ENCODE measurements at regions not wholly inside any gene's neighbourhood (a gene's known extent, or its start where the extent isn't known, plus 50 kb on each side); places are given as distances from the start of the nearest gene placed in this dataset.
"Not testable (repeated sequence)": the region's sequence is repeated elsewhere in the genome, so short reads cannot be mapped to it uniquely, and the experiment has no call there.

- no peak for DNase-seq (ENCODE audit: low spot score)
- H3K27ac ChIP-seq = no peak overlapping the region
- TF ChIP-seq CTCF (conservative IDR thresholded peaks at IDR 0.05; ENCODE audit: low read depth) = no peak
- ChIA-PET CTCF (no interaction called here), POLR2A (ENCODE audit: low non-redundant PET) (no interaction called here)
These were observed 170.6 kb upstream of the SOX6 start for GRCh38 chr11:16526947-16527346.

DNA sequence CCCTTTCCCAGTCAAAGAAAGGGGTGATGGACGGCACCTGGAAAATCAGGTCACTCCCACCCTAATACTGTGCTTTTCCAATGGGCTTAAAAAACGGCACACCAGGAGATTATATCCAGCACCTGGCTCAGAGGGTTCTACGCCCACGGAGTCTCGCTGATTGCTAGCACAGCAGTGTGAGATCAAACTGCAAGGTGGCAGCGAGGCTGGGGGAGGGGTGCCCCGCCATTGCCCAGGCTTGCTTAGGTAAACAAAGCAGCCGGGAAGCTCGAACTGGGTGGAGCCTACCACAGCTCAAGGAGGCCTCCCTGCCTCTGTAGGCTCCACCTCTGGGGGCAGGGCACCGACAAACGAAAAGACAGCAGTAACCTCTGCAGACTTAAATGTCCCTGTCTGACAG lies 164.4 kb upstream of the SOX6 start:
- DNase-seq (ENCODE audit: low spot score); POLR2A ChIA-PET (ENCODE audit: low non-redundant PET); CTCF ChIA-PET; H3K27ac ChIP-seq: not testable (repeated sequence)

DNA sequence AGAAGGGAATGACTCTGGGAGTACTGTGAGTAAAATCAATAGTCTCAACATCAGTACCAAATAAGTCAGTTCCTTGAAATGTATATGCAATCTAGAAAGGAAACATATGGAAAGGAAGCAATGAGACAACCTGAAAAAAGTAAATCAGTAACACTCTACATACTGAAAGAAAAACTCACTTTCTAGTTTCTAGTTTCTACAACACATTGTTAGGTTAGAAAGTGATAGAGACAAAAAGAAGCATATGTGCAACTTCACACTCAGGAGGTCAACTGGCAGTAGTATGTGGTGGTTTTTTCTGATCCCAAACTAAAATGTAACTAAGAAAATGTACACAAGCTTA lies 156.5 kb upstream of the SOX6 start:
- ChIA-PET POLR2A (ENCODE audit: low non-redundant PET) (no interaction called here), CTCF (no interaction called here)
- no peak for TF ChIP-seq CTCF (conservative IDR thresholded peaks at IDR 0.05; ENCODE audit: low read depth)
- no peak for DNase-seq (ENCODE audit: low spot score)
- H3K27ac ChIP-seq = no peak overlapping the region

GRCh38 chr11:16512198-16512898 lies 156.0 kb upstream of the SOX6 start:
- CTCF ChIA-PET = no interaction called here
- DNase-seq (ENCODE audit: low spot score) = no peak
- no peak overlapping the region for H3K27ac ChIP-seq
- POLR2A ChIA-PET (ENCODE audit: low non-redundant PET) = no interaction called here
- TF ChIP-seq CTCF (conservative IDR thresholded peaks at IDR 0.05; ENCODE audit: low read depth) = no peak

GRCh38 chr11:16511116-16512114 lies 155.1 kb upstream of the SOX6 start:
- no peak for TF ChIP-seq CTCF (conservative IDR thresholded peaks at IDR 0.05; ENCODE audit: low read depth)
- CTCF ChIA-PET = interaction anchor here (0.6 kb wide), 1 partner anchor 96 kb away, joined by 4 read pairs; no protein-coding TSS in a partner anchor
- DNase-seq (ENCODE audit: low spot score) = peak; percentile 46
- no peak overlapping the region for H3K27ac ChIP-seq
- POLR2A ChIA-PET (ENCODE audit: low non-redundant PET) = no interaction called here

DNA sequence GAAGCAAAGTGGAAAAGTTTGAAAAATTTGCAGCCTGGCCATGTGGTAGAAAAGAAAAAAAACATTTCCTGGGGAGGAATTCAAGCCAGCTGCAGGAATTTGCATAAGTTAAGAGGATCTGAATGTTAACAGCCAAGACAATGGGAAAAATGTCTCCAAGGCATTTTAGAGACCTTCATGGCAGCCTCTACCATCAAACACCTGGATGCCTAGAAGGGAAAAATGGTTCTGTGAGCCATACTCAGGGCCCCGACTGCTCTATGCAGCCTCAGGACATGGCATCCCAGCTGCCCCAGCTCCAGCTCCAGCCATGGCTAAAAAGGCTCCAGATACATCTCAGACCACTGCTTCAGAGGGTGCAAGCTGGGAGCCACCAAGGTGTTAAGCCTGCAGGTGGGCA lies 149.1 kb upstream of the SOX6 start:
- POLR2A ChIA-PET (ENCODE audit: low non-redundant PET) = no interaction called here
- CTCF ChIA-PET = no interaction called here
- no peak for TF ChIP-seq CTCF (conservative IDR thresholded peaks at IDR 0.05; ENCODE audit: low read depth)

DNA sequence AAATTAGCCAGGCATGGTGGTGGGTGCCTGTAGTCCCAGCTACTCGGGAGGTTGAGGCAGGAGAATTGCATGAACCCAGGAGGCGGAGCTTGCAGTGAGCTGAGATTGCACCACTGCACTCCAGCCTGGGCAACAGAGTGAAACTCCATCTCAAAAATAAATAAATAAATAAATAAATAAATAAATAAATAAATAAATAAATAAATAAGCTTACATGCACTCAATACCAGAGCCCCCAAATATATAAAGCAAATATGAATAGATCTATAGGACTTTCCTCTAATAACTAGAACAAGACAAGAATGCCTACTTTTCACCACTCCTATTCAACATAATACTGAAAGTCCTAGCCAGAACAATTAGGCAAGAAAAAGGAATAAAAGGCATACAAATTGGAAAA lies 147.5 kb upstream of the SOX6 start:
- POLR2A ChIA-PET (ENCODE audit: low non-redundant PET) = not testable (repeated sequence)

More for the DNA sequence above, 149.1 kb upstream of the SOX6 start:
- DNase-seq (ENCODE audit: low spot score) = no peak
- no peak overlapping the region for H3K27ac ChIP-seq

More for the DNA sequence above, 147.5 kb upstream of the SOX6 start:
- H3K27ac ChIP-seq; DNase-seq (ENCODE audit: low spot score); CTCF ChIA-PET: not testable (repeated sequence)

Data from RWPE1 (cell line).